K562 (cell line): ENCODE measurements at regions not wholly inside any gene's neighbourhood (a gene's known extent, or its start where the extent isn't known, plus 50 kb on each side); places are given as distances from the start of the nearest gene placed in this dataset.

Source experiments
- ATAC-seq: fragments of 200-7000 bp; cut with Tn5 transposase; 3 replicates; pipeline ENCODE4 v1.9.1; 2020; ENCODE audit warnings: moderate library complexity
- BruUV-seq: library from RNA; stranded (reverse); fragments of 400-500 nt; replicated peaks from 2 replicates; lab custom pipeline; 2021; lab: Mats Ljungman, UMichigan
- CTCF ChIA-PET: fragments of 300-600 bp; formaldehyde crosslinking; extraction: SDS; loops from one replicate; lab custom pipeline; 2021; ENCODE audit warnings: low intra/inter-chr PET ratio; lab: Yijun Ruan, JAX
- POLR2A ChIA-PET: fragments of 300-600, 350-650 bp; sonication (Branson Sonifier 250); formaldehyde crosslinking; extraction: SDS; loops from one replicate; lab custom pipeline; 2021; ENCODE audit warnings: antibody characterized with exemption, inconsistent platforms; lab: Yijun Ruan, JAX
- DNase-seq, 4 experiments: peaks; one replicate each; pipeline versions ENCODE4 v3.0.0 to v3.0.0-alpha.2; 2011 to 2018; ENCODE audit warnings: low spot score in 3 of 4, mixed read lengths in 3 of 4; ENCODE audit errors: extremely low read depth in 1 of 4
- FAIRE-seq: peaks from 2 replicates; lab custom pipeline; 2011; peaks lifted over from hg19 to GRCh38; lab: Jason Lieb, UNC
- H2AFZ ChIP-seq: 2 replicates; pipeline ENCODE4 v1.6.0; 2011; ENCODE audit warnings: low read depth, low read length, control low read depth, inconsistent platforms
- H3K27ac ChIP-seq: fragments of 200-600 bp; 3 replicates; pipeline ENCODE4 v1.8.0; 2011; ENCODE audit warnings: low read depth, mild to moderate bottlenecking, control low read depth, inconsistent platforms, low read length, moderate library complexity, mixed read lengths; ENCODE audit errors: extremely low read depth
- H3K27me3 ChIP-seq, 2 experiments: fragments of 300-600 bp in 1 of 2; 2 replicates in 1 of 2; 3 replicates in 1 of 2; pipeline versions ENCODE4 v1.6.0 to v1.8.0; 2011; ENCODE audit warnings: inconsistent platforms in 2 of 2, low read length in 2 of 2, mild to moderate bottlenecking in 1 of 2, mixed read lengths in 1 of 2, moderate library complexity in 1 of 2; ENCODE audit not compliant: control insufficient read depth in 2 of 2, insufficient read depth in 2 of 2
- H3K36me3 ChIP-seq: fragments of 300-600 bp; 3 replicates; pipeline ENCODE4 v1.8.0; 2011; ENCODE audit warnings: mild to moderate bottlenecking, low read length, inconsistent platforms; ENCODE audit not compliant: control insufficient read depth, insufficient read depth
- H3K4me1 ChIP-seq, 2 experiments: fragments of 200-600 bp in 1 of 2; replicated peaks in 1 of 2; 2 replicates in 1 of 2; 3 replicates in 1 of 2; pipeline versions ENCODE4 v1.5.1 to v1.8.0; 2011; ENCODE audit warnings: inconsistent platforms in 2 of 2, low read length in 2 of 2, mild to moderate bottlenecking in 1 of 2, mixed read lengths in 1 of 2, moderate library complexity in 1 of 2; ENCODE audit not compliant: control insufficient read depth in 2 of 2, insufficient read depth in 2 of 2
- H3K4me2 ChIP-seq: 2 replicates; pipeline ENCODE4 v1.6.1; 2011; ENCODE audit warnings: low read length, control low read depth, inconsistent platforms, mixed read lengths; ENCODE audit not compliant: insufficient read depth
- H3K4me3 ChIP-seq: fragments of 200-600 bp; sonication (generic), shearing (Covaris generic); 2 replicates; pipeline ENCODE4 v1.5.1; 2016; ENCODE audit warnings: control low read depth, inconsistent platforms
- H3K79me2 ChIP-seq: fragments of 200-600 bp; 3 replicates; pipeline ENCODE4 v1.8.0; 2011; ENCODE audit warnings: low read length, inconsistent platforms; ENCODE audit not compliant: control insufficient read depth, insufficient read depth
- H3K9ac ChIP-seq, 2 experiments: 2 replicates each; pipeline versions ENCODE4 v1.6.0 to v1.6.1; 2011; ENCODE audit warnings: low read depth in 2 of 2, low read length in 2 of 2, control low read depth in 1 of 2, inconsistent platforms in 1 of 2, mild to moderate bottlenecking in 1 of 2, mixed read lengths in 1 of 2; ENCODE audit not compliant: insufficient read depth in 1 of 2
- H3K9me1 ChIP-seq: one replicate; pipeline ENCODE4 v1.6.0; 2011; ENCODE audit warnings: inconsistent platforms, mild to moderate bottlenecking, low read length, moderate library complexity; ENCODE audit not compliant: control insufficient read depth, insufficient read depth
- H3K9me3 ChIP-seq: replicated peaks from 2 replicates; pipeline ENCODE4 v1.5.1; 2011; ENCODE audit warnings: low read depth, low read length, inconsistent platforms; ENCODE audit not compliant: control insufficient read depth, insufficient read depth
- H4K20me1 ChIP-seq: replicated peaks from 2 replicates; pipeline ENCODE4 v1.6.1; 2011; ENCODE audit warnings: low read length, inconsistent platforms, mixed read lengths; ENCODE audit not compliant: control insufficient read depth, insufficient read depth
- ETV5 ChIP-seq: sonication (generic); formaldehyde crosslinking; IDR thresholded peaks from 2 replicates; pipeline ENCODE4 v1.4.0; 2020; ENCODE audit warnings: low read depth, mild to moderate bottlenecking, missing genetic modification reagents
- ETV6 ChIP-seq, 3 experiments: fragments of 150-350 bp in 1 of 3; sonication (generic) in 1 of 3; formaldehyde crosslinking in 1 of 3; IDR thresholded peaks; 2 replicates each; pipeline versions ENCODE4 v1.6.1 to v1.8.0; 2014 to 2022; ENCODE audit warnings: borderline replicate concordance in 2 of 3, low read depth in 2 of 3, antibody characterized with exemption in 1 of 3, low read length in 1 of 3, mild to moderate bottlenecking in 1 of 3, missing genetic modification reagents in 1 of 3
- JUND ChIP-seq, 2 experiments: IDR thresholded peaks; 2 replicates in 1 of 2; 3 replicates in 1 of 2; pipeline ENCODE4 v1.6.1; 2011; ENCODE audit warnings: borderline replicate concordance in 2 of 2, low read depth in 2 of 2, low read length in 2 of 2, improper control_type of control experiment in 1 of 2, missing biosample characterization in 1 of 2, missing genetic modification characterization in 1 of 2, missing genetic modification reagents in 1 of 2
- MCM3 ChIP-seq: fragments of 450-650 bp; IDR thresholded peaks from 2 replicates; pipeline ENCODE4 v1.6.1; 2016
- MEF2D ChIP-seq: conservative IDR thresholded peaks from 2 replicates; pipeline ENCODE4 v1.6.1; 2016; ENCODE audit warnings: low read depth, missing genetic modification characterization, missing compliant biosample characterization
- NFE2L1 ChIP-seq: fragments of 450-650 bp; IDR thresholded peaks from 2 replicates; pipeline ENCODE4 v1.6.1; 2016; ENCODE audit warnings: missing genetic modification characterization, low read depth, mild to moderate bottlenecking, missing compliant biosample characterization, moderate library complexity, borderline replicate concordance
- PCBP1 ChIP-seq: fragments of 200-400 bp; formaldehyde crosslinking; IDR thresholded peaks from 2 replicates; pipeline ENCODE4 v1.6.1; 2018; ENCODE audit warnings: mild to moderate bottlenecking, low read depth, low read length; ENCODE audit not compliant: poor library complexity, severe bottlenecking
- PHF8 ChIP-seq: fragments of 200-600 bp; sonication (generic); IDR thresholded peaks from 2 replicates; pipeline ENCODE4 v1.6.1; 2012; ENCODE audit warnings: mixed run types, mild to moderate bottlenecking, inconsistent platforms, low read length, moderate library complexity, borderline replicate concordance
- SMARCB1 ChIP-seq: IDR thresholded peaks from 2 replicates; pipeline ENCODE4 v1.6.1; 2011; ENCODE audit warnings: improper control_type of control experiment, low read depth; ENCODE audit not compliant: insufficient read length
- WGBS: fragments of 100-300 bp; shearing (Covaris generic); methylation state at CpG from one replicate; pipeline ENCODE4 v1.1.6; 2016; ENCODE audit warnings: low coverage, mixed read lengths; ENCODE audit not compliant: insufficient coverage; ENCODE audit errors: missing lambda C conversion rate; 5-methylcytosine and 5-hydroxymethylcytosine counted together
- in situ Hi-C: fragments of 300-500 bp; cut with MboI; formaldehyde crosslinking; loops from 4 replicates; pipeline ENCODE4 v1.15.0; 2018; ENCODE audit warnings: inconsistent platforms, mixed read lengths
- intact Hi-C: fragments of 100-400 bp; cut with micrococcal nuclease; formaldehyde crosslinking; loops from 2 replicates; pipeline ENCODE4 v1.14.2; 2022
- TF ChIP-seq, protein P1 (sequence below): fragments of 450-650 bp; conservative IDR thresholded peaks from 2 replicates; pipeline ENCODE4 v1.6.1; 2016; ENCODE audit warnings: missing genetic modification characterization, low read depth, mild to moderate bottlenecking, missing compliant biosample characterization, moderate library complexity
- TF ChIP-seq, protein P2 (sequence below): fragments of 450-650 bp; formaldehyde crosslinking; IDR thresholded peaks from 2 replicates; pipeline ENCODE4 v1.4.0; 2022; ENCODE audit warnings: missing genetic modification characterization
- TF ChIP-seq, protein P3 (sequence below): IDR thresholded peaks from 3 replicates; pipeline ENCODE4 v1.6.1; 2011; ENCODE audit warnings: borderline replicate concordance, mild to moderate bottlenecking; ENCODE audit not compliant: insufficient read length, insufficient read depth

DNA sequence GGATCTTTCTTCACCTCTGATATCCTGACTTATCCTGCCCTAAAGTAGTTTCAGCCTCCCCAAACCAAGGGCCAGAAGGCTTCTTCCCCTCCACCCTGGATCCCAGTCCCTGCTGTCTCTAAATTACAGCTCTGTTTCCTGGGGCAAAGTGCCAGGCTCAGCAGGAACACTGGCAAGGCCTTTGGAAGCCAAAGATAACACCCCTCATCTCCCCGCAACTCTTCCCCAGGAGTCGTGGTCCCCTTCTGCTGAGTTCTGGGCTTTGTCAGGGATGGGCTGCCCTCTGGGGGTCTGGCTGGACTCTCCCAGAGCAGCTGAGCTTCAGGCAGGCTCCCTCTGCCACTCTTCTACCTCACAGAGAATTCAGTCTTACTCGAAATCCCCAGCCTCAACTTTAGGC is 53.8 kb upstream of the AMPD3 start:
- in situ Hi-C loops = loop anchor here (10.0 kb wide), 1 partner anchor 254 kb away; no protein-coding TSS in a partner anchor
- POLR2A ChIA-PET = interaction anchor here (0.6 to 1.1 kb wide), 3 partner anchors 14 to 458 kb away, joined by 3 to 4 read pairs (median 4); no protein-coding TSS in a partner anchor
- FAIRE-seq = no peak
- TF ChIP-seq ETV6 (IDR thresholded peaks at IDR 0.05; ENCODE audit: borderline replicate concordance in 1 of 2, low read depth in 2 of 2, low read length in 1 of 2) (no peak), ETV6 (CRISPR knock-in tag; IDR thresholded peaks at IDR 0.05; ENCODE audit: borderline replicate concordance) (no peak), MEF2D (tag) (no peak), PHF8 (no peak), JUND (IDR thresholded peaks at IDR 0.05; ENCODE audit: borderline replicate concordance, low read depth, low read length) (no peak), JUND (tag; IDR thresholded peaks at IDR 0.05; ENCODE audit: borderline replicate concordance, low read depth, low read length) (no peak), ETV5 (CRISPR knock-in tag) (no peak), SMARCB1 (no peak), NFE2L1 (no peak), MCM3 (no peak), PCBP1 (no peak)
- TF ChIP-seq, protein P1, sequence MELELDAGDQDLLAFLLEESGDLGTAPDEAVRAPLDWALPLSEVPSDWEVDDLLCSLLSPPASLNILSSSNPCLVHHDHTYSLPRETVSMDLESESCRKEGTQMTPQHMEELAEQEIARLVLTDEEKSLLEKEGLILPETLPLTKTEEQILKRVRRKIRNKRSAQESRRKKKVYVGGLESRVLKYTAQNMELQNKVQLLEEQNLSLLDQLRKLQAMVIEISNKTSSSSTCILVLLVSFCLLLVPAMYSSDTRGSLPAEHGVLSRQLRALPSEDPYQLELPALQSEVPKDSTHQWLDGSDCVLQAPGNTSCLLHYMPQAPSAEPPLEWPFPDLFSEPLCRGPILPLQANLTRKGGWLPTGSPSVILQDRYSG (tag) = no peak
- TF ChIP-seq, protein P2, sequence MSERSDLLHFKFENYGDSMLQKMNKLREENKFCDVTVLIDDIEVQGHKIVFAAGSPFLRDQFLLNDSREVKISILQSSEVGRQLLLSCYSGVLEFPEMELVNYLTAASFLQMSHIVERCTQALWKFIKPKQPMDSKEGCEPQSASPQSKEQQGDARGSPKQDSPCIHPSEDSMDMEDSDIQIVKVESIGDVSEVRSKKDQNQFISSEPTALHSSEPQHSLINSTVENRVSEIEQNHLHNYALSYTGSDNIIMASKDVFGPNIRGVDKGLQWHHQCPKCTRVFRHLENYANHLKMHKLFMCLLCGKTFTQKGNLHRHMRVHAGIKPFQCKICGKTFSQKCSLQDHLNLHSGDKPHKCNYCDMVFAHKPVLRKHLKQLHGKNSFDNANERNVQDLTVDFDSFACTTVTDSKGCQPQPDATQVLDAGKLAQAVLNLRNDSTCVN (CRISPR knock-in tag) = no peak
- TF ChIP-seq, protein P3, sequence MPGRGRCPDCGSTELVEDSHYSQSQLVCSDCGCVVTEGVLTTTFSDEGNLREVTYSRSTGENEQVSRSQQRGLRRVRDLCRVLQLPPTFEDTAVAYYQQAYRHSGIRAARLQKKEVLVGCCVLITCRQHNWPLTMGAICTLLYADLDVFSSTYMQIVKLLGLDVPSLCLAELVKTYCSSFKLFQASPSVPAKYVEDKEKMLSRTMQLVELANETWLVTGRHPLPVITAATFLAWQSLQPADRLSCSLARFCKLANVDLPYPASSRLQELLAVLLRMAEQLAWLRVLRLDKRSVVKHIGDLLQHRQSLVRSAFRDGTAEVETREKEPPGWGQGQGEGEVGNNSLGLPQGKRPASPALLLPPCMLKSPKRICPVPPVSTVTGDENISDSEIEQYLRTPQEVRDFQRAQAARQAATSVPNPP = no peak

More for the DNA sequence above, 53.8 kb upstream of the AMPD3 start:
- no peak for ATAC-seq
- Histone ChIP-seq H3K4me2 (no peak overlapping the region), H3K9ac (no peak overlapping the region), H3K4me3 (no peak overlapping the region), H3K79me2 (no peaks in the 10 kb centered on the region), H3K27ac (no peak overlapping the region), H3K36me3 (no peaks in the 10 kb centered on the region), H3K9me1 (no peaks in the 10 kb centered on the region), H2AFZ (no peak overlapping the region), H4K20me1 (no peaks in the 10 kb centered on the region), H3K4me1 (no peaks in the 10 kb centered on the region; a peak in 2 of 5 replicates), H3K9me3 (no peaks in the 10 kb centered on the region), H3K27me3 (peaks cover 2 to 30% of the 10 kb centered on the region in 2 experiments; a peak in 3 of 5 replicates)
- no TSS peak for BruUV-seq
- CTCF ChIA-PET = no interaction called here
- 12% methylated on average over 3 of the region's 3 CpGs for whole genome bisulfite sequencing
- intact Hi-C loops = no loop called here
- DNase-seq = no peak
